IgD-negative memory B cell (primary cell): ENCODE measurements at regions not wholly inside any gene's neighbourhood (a gene's known extent, or its start where the extent isn't known, plus 50 kb on each side); places are given as distances from the start of the nearest gene placed in this dataset.

ENCODE experiments used
- H3K27ac Mint-ChIP-seq, 3 donors: one replicate each; pipeline ENCODE4 v1.8.0; 2020 to 2022; ENCODE audit warnings: mild to moderate bottlenecking in 3 of 3, mixed read lengths in 3 of 3, moderate library complexity in 1 of 3
- H3K27me3 Mint-ChIP-seq: one replicate; pipeline ENCODE4 v1.8.0; 2021; ENCODE audit warnings: mixed read lengths
- H3K36me3 Mint-ChIP-seq: one replicate; pipeline ENCODE4 v1.8.0; 2020; ENCODE audit warnings: mild to moderate bottlenecking, mixed read lengths
- H3K4me1 Mint-ChIP-seq, 3 donors: one replicate each; pipeline ENCODE4 v1.8.0; 2020 to 2022; ENCODE audit warnings: mixed read lengths in 3 of 3, mild to moderate bottlenecking in 1 of 3
- H3K4me3 Mint-ChIP-seq, 4 donors: one replicate each; pipeline ENCODE4 v1.8.0; 2020 to 2022; ENCODE audit warnings: mild to moderate bottlenecking in 4 of 4, mixed read lengths in 4 of 4, moderate library complexity in 3 of 4
- H3K9me3 Mint-ChIP-seq, 3 donors: one replicate each; pipeline ENCODE4 v1.8.0; 2020 to 2021; ENCODE audit warnings: mixed read lengths in 3 of 3, mild to moderate bottlenecking in 1 of 3

GRCh38 chr2:66853585-66853984 is 418.7 kb downstream of the MEIS1 start:
- H3K4me3 Mint-ChIP-seq: no peak overlapping the region
- no peak overlapping the region for H3K27ac Mint-ChIP-seq
- no peaks in the 10 kb centered on the region for H3K9me3 Mint-ChIP-seq
- H3K4me1 Mint-ChIP-seq: no peaks in the 10 kb centered on the region
- H3K36me3 Mint-ChIP-seq: no peaks in the 10 kb centered on the region
- H3K27me3 Mint-ChIP-seq: no peaks in the 10 kb centered on the region

GRCh38 chr2:66854298-66854697 is 419.4 kb downstream of the MEIS1 start:
- no peaks in the 10 kb centered on the region for H3K9me3 Mint-ChIP-seq
- H3K27ac Mint-ChIP-seq: no peak overlapping the region
- no peaks in the 10 kb centered on the region for H3K36me3 Mint-ChIP-seq
- no peaks in the 10 kb centered on the region for H3K4me1 Mint-ChIP-seq
- H3K27me3 Mint-ChIP-seq: no peaks in the 10 kb centered on the region
- no peak overlapping the region for H3K4me3 Mint-ChIP-seq

GRCh38 chr2:66862885-66863650 is 428.1 kb downstream of the MEIS1 start:
- Mint-ChIP-seq H3K27ac (no peak overlapping the region), H3K36me3 (no peaks in the 10 kb centered on the region), H3K4me1 (no peaks in the 10 kb centered on the region), H3K27me3 (no peaks in the 10 kb centered on the region), H3K4me3 (no peak overlapping the region), H3K9me3 (no peaks in the 10 kb centered on the region)

- H3K27me3 Mint-ChIP-seq: no peaks in the 10 kb centered on the region
- peak overlapping the region in 1 of 3 donors; percentile 5 for H3K27ac Mint-ChIP-seq
- no peaks in the 10 kb centered on the region for H3K36me3 Mint-ChIP-seq
- no peaks in the 10 kb centered on the region for H3K9me3 Mint-ChIP-seq
- H3K4me3 Mint-ChIP-seq: no peak overlapping the region
- no peaks in the 10 kb centered on the region for H3K4me1 Mint-ChIP-seq
Observed at GRCh38 chr2:66865161-66865560, 430.2 kb downstream of the MEIS1 start.

GRCh38 chr2:66866331-66867062 is 431.6 kb downstream of the MEIS1 start:
- Mint-ChIP-seq H3K27ac (no peak overlapping the region), H3K4me1 (no peaks in the 10 kb centered on the region)

GRCh38 chr2:66867063-66867441 is 432.1 kb downstream of the MEIS1 start:
- Mint-ChIP-seq H3K9me3 (no peaks in the 10 kb centered on the region), H3K4me3 (no peak overlapping the region), H3K27ac (no peak overlapping the region), H3K36me3 (no peaks in the 10 kb centered on the region), H3K27me3 (no peaks in the 10 kb centered on the region), H3K4me1 (no peaks in the 10 kb centered on the region)

More at GRCh38 chr2:66866331-66867062, 431.6 kb downstream of the MEIS1 start:
- Mint-ChIP-seq H3K4me3 (no peak overlapping the region), H3K36me3 (no peaks in the 10 kb centered on the region), H3K9me3 (no peaks in the 10 kb centered on the region), H3K27me3 (no peaks in the 10 kb centered on the region)

- Mint-ChIP-seq H3K4me1 (no peaks in the 10 kb centered on the region), H3K9me3 (no peaks in the 10 kb centered on the region), H3K4me3 (no peak overlapping the region), H3K36me3 (no peaks in the 10 kb centered on the region), H3K27ac (no peak overlapping the region), H3K27me3 (no peaks in the 10 kb centered on the region)
Observed at GRCh38 chr2:66869076-66869475, 434.2 kb downstream of the MEIS1 start.

GRCh38 chr2:66872081-66872985 is 437.4 kb downstream of the MEIS1 start:
- Mint-ChIP-seq H3K4me1 (no peaks in the 10 kb centered on the region), H3K9me3 (no peaks in the 10 kb centered on the region), H3K27me3 (no peaks in the 10 kb centered on the region), H3K27ac (no peak overlapping the region), H3K4me3 (no peak overlapping the region), H3K36me3 (no peaks in the 10 kb centered on the region)

- Mint-ChIP-seq H3K4me3 (no peak overlapping the region), H3K9me3 (no peaks in the 10 kb centered on the region), H3K36me3 (no peaks in the 10 kb centered on the region), H3K27ac (no peak overlapping the region), H3K27me3 (no peaks in the 10 kb centered on the region), H3K4me1 (no peaks in the 10 kb centered on the region)
Observed at GRCh38 chr2:66872986-66873754, 438.2 kb downstream of the MEIS1 start.

GRCh38 chr2:66874411-66874810 is 439.5 kb downstream of the MEIS1 start:
- Mint-ChIP-seq H3K4me3 (no peak overlapping the region), H3K4me1 (no peaks in the 10 kb centered on the region), H3K27ac (no peak overlapping the region), H3K27me3 (no peaks in the 10 kb centered on the region), H3K9me3 (no peaks in the 10 kb centered on the region), H3K36me3 (no peaks in the 10 kb centered on the region)

GRCh38 chr2:66875941-66876462 is 441.1 kb downstream of the MEIS1 start:
- no peak overlapping the region for H3K27ac Mint-ChIP-seq
- H3K4me1 Mint-ChIP-seq: no peaks in the 10 kb centered on the region
- no peaks in the 10 kb centered on the region for H3K27me3 Mint-ChIP-seq
- H3K9me3 Mint-ChIP-seq: peaks cover 0 to 2% (median 2%) of the 10 kb centered on the region in 3 donors
- H3K36me3 Mint-ChIP-seq: no peaks in the 10 kb centered on the region
- no peak overlapping the region for H3K4me3 Mint-ChIP-seq

GRCh38 chr2:66885775-66886383 is 451.0 kb downstream of the MEIS1 start:
- H3K27ac Mint-ChIP-seq: no peak overlapping the region
- H3K27me3 Mint-ChIP-seq: peaks cover 2% of the 10 kb centered on the region
- H3K4me3 Mint-ChIP-seq: no peak overlapping the region
- peaks cover 1% of the 10 kb centered on the region for H3K36me3 Mint-ChIP-seq
- H3K9me3 Mint-ChIP-seq: peaks cover 3 to 6% (median 5%) of the 10 kb centered on the region in 3 donors
- H3K4me1 Mint-ChIP-seq: no peaks in the 10 kb centered on the region

GRCh38 chr2:66888246-66888645 is 453.3 kb downstream of the MEIS1 start:
- H3K27me3 Mint-ChIP-seq: peaks cover 2% of the 10 kb centered on the region
- no peak overlapping the region for H3K4me3 Mint-ChIP-seq
- peaks cover 3 to 5% (median 4%) of the 10 kb centered on the region in 3 donors for H3K9me3 Mint-ChIP-seq
- no peak overlapping the region for H3K27ac Mint-ChIP-seq
- no peaks in the 10 kb centered on the region for H3K4me1 Mint-ChIP-seq
- peaks cover 1% of the 10 kb centered on the region for H3K36me3 Mint-ChIP-seq
